ENCODE measurements at regions not wholly inside any gene's neighbourhood (a gene's known extent, or its start where the extent isn't known, plus 50 kb on each side); places are given as distances from the start of the nearest gene placed in this dataset.

DNA sequence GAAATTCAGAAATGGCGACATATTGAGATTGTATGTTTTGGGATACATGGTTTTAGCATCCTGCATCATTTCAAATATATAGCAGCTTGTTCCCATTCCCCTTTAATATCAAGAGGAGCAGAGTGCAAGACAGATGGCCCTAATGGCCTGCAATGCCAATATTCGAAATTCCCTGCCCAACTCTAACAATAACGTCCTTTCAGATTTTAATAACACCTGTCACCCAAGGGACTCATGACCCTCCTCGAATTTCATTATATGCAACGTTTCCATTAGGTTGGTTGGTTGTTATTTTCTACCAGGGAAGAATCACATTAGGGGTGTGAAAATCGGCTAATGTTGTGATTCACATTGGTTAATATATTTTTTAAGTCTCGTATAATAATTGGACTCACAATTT, 170.0 kb downstream of the TNFSF13B start:
- no peak for DNase-seq

DNA sequence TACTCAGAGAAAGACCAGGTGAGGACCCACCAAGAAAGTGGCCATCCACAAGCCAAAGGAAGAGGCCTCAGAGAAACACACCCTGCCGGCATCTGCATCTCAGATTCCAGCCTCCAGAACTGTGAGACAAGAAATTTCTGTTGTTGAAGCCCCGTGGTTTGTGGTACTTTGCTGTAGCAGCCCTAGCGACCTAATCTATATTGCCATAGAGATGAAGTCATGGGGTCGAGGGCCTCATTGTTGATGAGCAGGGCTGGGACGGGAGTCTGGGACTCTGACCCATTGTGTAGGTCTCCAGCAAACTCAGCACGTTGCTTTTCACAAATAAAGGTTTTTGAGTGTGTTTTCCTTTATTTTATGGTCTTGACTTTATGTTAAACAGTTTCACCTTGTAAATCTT, 174.9 kb downstream of the TNFSF13B start:
- no peak for DNase-seq

- DNase-seq, result no peak
Measured at GRCh38 chr13:108448891-108449290, 179.4 kb downstream of the TNFSF13B start.

DNA sequence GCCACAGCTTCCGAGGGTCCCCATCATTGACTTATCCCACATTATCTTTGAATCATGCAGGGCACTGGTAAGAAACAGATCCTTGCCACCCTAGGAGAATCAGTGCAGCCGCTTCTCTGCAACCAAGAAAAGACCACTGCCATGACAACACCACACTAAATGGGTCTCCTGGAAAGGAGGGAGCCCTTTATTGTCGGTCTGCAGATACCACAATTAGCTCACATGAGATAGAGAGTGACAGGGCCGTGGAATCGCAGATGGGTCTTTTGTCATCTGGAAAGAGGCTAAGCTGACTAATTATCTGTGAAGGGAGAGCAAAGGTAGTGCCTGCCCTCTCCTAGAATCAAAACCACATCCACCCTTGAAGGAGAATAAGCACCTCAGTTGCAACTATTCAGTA, 178.3 kb upstream of the MYO16 start:
- DNase-seq, result no peak

GRCh38 chr13:108455320-108455719, 174.1 kb upstream of the MYO16 start:
- DNase-seq, result no peak

DNA sequence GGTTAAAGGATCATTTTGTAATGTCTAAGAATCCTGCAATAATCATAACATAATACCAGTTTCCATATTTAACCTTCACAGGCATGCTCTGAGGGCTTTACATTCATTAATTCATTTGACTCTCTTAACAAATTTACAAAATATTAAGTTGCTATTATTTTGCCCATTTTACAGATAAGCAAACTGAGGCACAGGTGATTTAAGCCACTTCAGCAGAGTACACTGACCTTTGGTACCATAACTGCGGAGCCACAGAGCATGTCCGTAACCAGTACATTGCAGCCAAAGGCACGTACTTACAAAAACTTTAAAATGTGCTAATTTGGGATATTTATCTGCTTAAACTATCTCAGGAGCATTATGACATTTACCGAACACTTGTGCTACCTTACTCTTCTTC, 169.4 kb upstream of the MYO16 start:
- DNase-seq, result no peak

DNA sequence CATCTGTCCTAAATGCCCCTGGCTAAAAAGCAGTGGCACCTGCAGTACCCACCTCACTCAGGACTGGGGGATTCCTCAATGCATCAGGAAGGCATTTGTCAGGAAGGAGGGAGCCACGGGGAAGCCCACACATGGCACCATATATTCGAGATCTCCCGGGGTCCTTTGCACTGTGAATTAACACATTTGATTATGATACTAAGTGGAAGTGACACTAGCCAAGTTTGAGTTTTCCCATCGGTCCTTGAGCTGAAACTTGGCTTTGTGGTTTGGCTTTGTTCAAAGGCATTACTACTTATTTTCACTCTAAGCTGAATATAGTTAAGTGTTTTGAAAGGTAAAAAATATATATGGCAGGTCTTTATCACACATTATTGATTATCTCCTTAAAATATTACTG, 168.7 kb upstream of the MYO16 start:
- DNase-seq, result no peak

DNA sequence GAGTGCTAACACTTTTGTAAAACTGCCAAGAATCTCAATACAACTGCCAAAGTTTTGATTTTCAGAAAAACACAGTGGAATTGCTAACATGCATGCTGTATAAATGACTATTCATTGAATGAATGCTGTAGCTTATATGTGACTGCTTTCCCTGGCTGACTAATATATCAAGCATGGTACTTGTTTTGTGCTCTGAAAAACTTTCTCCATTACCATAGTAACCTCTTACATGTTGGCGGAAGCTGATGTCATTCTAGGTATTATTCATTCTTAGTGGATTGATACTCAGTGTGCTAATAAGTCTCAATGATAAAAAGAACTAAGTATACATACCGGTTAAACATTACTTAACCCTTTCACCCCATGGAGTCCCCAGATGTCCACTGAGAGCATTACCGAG, 166.1 kb upstream of the MYO16 start:
- DNase-seq, result peak in 1 of 5 donors; percentile 6

GRCh38 chr13:108470921-108471320, 158.5 kb upstream of the MYO16 start:
- DNase-seq, result no peak

DNA sequence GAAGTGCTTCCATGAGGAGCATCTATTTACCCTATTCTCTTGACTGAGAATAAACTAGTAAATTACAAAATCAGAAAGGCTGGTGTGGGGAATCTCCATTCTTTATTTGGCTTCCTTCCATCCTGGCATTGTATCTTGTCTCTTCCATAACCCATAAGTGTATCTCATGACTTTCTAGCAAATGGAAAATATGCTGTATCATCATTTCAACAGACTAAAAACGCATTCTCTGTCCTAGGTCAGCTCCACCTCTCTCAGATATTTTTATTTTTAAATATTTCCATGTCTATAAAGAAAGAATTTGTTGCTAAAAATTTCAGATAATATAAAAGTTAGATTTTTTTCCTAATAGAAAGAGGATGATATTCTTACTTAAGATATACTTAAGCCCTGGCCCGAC, 154.2 kb upstream of the MYO16 start:
- DNase-seq, result no peak

GRCh38 chr13:108477376-108477775, 152.0 kb upstream of the MYO16 start:
- no peak for DNase-seq

DNA sequence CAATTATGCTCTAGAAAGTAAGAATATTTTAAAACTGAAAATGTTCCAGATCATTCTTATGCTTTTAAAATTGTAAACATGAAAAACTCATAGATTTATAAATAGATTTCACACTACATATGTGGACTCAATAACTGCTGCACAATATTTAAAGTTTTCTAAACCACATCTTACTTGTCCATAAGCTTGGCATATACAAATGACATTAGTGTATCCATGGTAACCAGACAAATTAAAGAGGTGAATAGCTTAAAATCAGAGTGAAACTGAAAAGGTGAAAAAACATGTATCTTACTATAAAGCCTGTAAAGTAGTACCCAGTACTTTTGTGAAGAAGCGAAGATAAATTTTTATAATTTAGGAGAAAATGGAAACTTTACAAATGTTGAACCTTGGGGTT, 151.2 kb upstream of the MYO16 start:
- DNase-seq, result no peak

DNA sequence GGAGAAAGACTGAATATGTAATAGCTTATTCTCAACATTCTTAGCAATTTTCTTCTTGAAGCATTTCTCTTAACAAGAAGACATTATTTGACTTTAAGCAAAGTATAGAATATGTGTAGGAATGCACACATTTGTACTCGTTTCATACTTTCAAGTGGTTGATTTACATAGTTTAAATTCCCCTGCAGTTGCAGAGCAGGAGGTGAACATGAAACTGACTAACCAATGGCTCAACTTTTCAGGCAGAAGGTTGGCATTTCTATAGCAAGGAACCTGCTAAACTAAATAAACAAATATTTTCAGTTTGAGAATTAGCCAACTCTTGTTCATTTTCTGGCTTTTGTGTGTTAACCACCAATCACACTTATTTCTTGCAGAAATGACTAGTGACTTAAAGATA, 145.4 kb upstream of the MYO16 start:
- DNase-seq, result no peak

- DNase-seq, result no peak
Measured at GRCh38 chr13:108486096-108486495, 143.3 kb upstream of the MYO16 start.

DNA sequence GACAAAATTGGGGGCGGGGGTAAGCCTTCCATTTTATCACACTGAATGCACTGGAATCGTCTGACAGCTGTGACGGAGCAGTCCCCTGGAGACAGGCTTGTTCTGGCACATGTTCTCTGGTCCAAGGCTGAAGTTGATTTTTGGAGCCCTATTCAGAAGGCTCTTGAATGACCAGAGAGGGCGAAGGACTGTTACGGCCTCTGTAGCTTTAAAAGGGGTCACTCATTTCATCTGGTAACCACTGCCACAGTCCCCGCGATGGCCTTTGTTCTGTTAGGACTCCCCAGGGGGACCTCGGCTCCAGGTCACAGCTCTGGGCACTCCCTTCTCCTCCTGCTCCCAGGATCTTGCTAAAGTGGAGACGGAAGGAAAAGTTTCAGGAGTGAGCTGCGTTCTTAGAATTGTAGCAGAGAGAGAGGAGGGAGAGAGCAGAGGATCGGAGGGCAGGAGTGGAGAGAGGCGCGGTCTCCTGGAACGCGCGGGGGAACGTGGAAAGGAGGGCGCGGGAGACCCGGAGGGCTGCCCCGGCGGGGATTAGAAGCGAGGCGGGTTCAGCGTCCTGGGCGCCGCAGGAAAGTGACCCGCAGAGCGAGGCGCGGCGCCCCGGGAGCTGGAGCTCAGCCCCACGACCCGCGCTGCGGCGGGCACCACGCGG, 134.3 kb upstream of the MYO16 start:
- DNase-seq, result no peak

GRCh38 chr13:108495646-108496361, 133.6 kb upstream of the MYO16 start:
- DNase-seq, result peak in 2 of 5 donors; percentile 12 to 15

DNA sequence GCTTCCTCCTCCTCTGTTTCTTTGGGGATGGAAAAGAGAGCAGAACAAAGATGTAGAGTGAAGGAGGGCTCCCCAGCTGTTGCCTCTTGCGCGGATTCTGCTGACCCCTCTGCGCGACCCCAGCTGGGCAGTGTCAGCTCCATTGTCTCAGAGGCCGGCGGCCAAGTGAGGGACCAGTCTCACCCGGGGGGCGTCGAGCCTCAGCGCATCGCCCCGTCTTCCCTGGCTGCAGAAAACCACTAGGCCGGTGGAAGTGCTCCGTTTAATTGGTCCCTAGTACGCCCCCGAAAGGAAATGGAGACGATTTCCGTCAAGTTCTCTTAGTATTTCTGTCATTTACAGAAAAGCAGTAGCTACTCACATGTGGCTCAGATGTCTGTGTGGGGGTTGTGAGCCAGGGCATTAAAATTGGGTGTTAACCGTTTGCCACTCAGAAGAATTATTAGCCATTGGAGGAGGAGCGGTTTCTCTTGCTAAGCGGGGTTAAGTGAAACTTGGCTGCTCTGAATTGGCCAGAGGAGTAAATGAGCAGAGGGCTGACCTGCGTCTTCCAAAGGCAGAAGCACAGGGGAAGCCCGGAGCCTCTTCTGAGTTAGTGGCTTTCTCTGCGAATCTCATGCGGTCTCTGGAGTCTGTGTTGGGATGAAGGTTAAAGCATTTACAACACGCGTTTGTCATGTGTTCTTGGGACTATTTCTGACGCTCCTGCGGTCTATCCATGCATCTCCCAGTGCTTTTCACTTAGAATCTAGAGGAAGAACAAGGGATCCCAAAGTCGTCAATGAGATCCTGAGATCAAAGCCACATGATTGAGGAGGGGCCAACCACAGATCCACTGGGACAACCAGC, 132.8 kb upstream of the MYO16 start:
- no peak for DNase-seq

DNA sequence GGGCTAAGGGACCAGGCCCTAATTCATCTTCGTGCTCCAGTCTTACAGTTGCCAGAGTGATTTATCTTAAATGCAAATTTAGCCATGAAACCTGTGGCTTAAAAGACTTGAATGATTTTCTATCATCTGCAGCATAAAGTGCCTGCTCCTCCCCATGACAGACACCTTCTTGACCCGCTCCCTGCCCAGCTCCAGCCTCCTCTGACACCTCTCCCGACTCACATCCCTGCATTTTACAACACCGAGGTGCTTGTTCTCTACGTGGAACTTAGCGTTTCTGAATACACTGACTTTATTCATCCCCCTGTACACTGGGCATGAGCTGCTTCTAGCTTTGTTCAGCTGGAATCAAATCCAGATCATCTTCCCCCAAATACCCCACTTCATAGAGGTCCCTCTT, 128.7 kb upstream of the MYO16 start:
- no peak for DNase-seq

DNA sequence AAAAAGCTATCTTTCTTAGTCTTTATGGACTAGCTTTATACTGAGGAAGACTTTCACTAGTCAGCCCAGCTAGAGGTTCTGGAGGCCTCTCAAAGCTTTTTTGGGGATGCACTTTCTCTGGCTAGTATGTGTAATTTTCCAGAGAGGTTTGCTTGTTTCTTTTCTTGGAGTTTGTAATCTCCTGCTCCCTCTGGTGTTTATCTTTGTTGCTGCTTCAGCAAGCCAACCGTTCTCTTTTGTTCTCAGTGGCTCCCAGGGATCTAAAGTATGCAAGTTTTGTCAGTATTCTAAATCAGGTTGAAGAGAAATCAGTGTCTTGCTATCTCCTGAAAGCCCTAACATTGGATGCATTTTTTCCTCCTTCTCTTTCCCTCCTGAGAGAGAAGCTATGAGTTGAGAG, 121.1 kb upstream of the MYO16 start:
- no peak for DNase-seq

DNA sequence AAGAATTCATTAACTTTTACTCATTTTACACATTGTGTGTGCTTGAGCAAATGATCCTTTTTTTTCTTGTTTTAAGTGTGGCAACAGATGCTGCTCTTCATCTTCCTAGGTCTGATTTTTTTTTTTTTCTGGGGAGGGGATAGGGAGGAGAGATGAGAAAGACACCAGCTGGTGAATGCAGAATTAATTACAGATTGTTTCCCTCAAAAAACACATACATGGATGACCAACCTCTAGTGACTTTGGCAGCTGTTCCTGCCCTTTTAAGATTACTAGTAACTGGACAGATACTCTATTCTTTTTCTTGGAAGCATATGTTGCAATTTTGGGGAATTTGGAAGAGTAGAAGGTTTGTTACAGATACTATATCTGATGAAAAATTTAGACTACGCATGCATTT, 103.6 kb upstream of the MYO16 start:
- no peak for DNase-seq

- DNase-seq, result no peak
Measured at GRCh38 chr13:108526286-108526685, 103.1 kb upstream of the MYO16 start.

DNA sequence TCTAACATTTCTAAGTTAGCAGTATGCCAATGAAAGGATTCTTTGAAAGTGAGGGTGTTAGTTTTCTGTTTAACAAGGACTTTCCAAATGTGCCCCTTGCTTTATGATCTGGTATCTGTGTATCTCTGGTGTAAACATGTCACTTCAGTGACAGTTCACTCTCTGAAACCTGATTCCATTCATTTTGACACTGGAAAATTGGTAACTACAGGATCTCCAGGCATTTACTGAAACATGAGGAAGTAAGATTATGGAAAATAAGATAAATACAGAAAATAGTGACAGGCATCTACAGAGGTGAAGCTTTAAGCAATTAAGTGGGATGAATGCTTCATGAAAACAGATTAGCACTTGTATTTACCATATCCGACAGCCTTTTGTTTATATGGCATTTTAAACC, 101.6 kb upstream of the MYO16 start:
- DNase-seq, result no peak

GRCh38 chr13:108528303-108528702, 101.1 kb upstream of the MYO16 start:
- DNase-seq, result no peak

DNA sequence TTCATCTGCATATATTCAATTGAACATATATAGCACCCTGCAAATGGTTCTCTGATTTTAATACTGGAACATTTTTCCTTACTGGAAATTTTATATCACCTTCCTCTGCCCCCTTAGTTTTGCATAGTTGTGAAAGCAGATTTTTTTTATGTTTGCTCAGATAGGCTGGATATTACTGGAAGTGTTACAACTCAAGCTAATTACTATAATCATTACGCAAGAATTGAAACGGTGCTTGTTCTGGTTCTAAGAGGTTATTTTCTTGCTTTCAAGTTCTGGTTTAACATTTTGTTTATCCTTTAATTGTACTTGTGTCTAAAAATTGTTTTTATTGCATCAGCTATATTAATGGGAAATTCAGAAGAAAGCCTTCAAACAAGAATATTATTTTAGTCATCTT, 95.6 kb upstream of the MYO16 start:
- no peak for DNase-seq
